BLaER1 treated with 17β-estradiol and CSF1 and Interleukin-3, amounts not matched to agents 10 nM and 100 nM (cell line): ENCODE measurements at regions not wholly inside any gene's neighbourhood (a gene's known extent, or its start where the extent isn't known, plus 50 kb on each side); places are given as distances from the start of the nearest gene placed in this dataset.
"Not testable (repeated sequence)": the region's sequence is repeated elsewhere in the genome, so short reads cannot be mapped to it uniquely, and the experiment has no call there.

ENCODE experiments used
- H3K27ac ChIP-seq, 11 experiments: shearing (Covaris generic); formaldehyde crosslinking; 2 replicates each; pipeline ENCODE4 v1.8.1; 2022
- H3K27me3 ChIP-seq, 11 experiments: shearing (Covaris generic); formaldehyde crosslinking; 2 replicates each; pipeline ENCODE4 v1.8.1; 2022
- H3K36me3 ChIP-seq, 11 experiments: shearing (Covaris generic); formaldehyde crosslinking; 2 replicates each; pipeline ENCODE4 v1.8.1; 2022
- H3K4me1 ChIP-seq, 10 experiments: shearing (Covaris generic); formaldehyde crosslinking; 2 replicates each; pipeline ENCODE4 v1.8.1; 2022
- H3K4me2 ChIP-seq, 11 experiments: shearing (Covaris generic); formaldehyde crosslinking; 2 replicates each; pipeline ENCODE4 v1.8.1; 2022
- H3K4me3 ChIP-seq, 10 experiments: shearing (Covaris generic); formaldehyde crosslinking; 2 replicates each; pipeline ENCODE4 v1.8.1; 2022
- H3K9ac ChIP-seq, 11 experiments: shearing (Covaris generic); formaldehyde crosslinking; 2 replicates each; pipeline ENCODE4 v1.8.1; 2022
- H3K9me3 ChIP-seq, 11 experiments: shearing (Covaris generic); formaldehyde crosslinking; replicated peaks in 1 of 11; 2 replicates each; pipeline ENCODE4 v1.8.1; 2022
- H4K20me1 ChIP-seq, 11 experiments: shearing (Covaris generic); formaldehyde crosslinking; 2 replicates each; pipeline ENCODE4 v1.8.1; 2022
- Cebpa-rat ChIP-seq, 11 experiments: shearing (Covaris generic); IDR thresholded peaks; 2 replicates each; pipeline ENCODE4 v1.8.1; 2022

DNA sequence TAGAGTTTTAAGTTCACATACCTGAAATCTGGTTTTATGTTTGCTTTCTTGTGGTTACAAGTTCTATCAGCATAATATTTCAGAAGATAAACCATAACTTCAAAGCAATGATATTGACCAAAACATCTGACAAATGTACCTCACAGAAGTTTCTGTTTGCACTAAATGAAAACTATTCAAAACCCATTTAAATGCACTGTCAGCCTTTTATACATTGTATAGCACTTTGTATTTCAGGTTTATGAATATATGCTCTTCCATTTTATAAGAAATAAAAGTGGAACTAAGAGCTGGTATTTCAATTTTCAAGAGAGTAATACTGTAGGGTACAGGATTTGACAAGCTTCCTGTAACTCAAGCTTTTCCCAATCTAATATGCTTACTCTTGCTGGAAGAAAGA is 388.6 kb upstream of the MBL2 start:
- H3K4me3 ChIP-seq: no peak overlapping the region
- no peak overlapping the region for H3K9ac ChIP-seq
- no peaks in the 10 kb centered on the region for H3K4me1 ChIP-seq
- 0 out of 22 replicates have a peak, but pooled peaks cover 0 to under 1% (median 0%) of the 10 kb centered on the region in 11 experiments for H3K9me3 ChIP-seq
- H3K4me2 ChIP-seq: no peak overlapping the region
- no peaks in the 10 kb centered on the region for H4K20me1 ChIP-seq
- H3K27me3 ChIP-seq: no peaks in the 10 kb centered on the region
- no peaks in the 10 kb centered on the region for H3K36me3 ChIP-seq
- TF ChIP-seq Cebpa-rat (IDR thresholded peaks at IDR 0.05): no peak
- H3K27ac ChIP-seq: no peak overlapping the region

DNA sequence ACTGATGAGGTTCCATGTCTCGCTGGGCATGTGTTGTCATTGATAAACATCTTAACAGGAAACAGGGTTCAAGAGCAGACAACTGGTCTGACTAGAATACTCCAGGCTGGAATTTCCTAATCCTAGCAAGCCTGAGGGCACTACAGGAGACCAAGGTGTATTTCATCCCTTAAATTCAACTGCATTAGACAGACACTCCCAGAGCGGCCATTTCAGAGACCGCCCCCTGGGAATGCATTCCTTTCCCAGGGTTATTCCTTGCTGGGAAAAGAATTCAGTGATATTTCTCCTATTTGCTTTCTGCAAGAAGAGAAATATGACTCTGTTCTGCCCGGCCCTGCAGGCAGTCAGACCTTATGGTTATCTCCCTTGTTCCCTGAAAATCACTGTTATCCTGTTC is 383.1 kb upstream of the MBL2 start:
- H3K9me3 ChIP-seq: peaks cover 0 to 17% (median 6%) of the 10 kb centered on the region in 11 experiments; a peak in 14 of 22 replicates
- H3K4me1 ChIP-seq, H4K20me1 ChIP-seq: not testable (repeated sequence)

DNA sequence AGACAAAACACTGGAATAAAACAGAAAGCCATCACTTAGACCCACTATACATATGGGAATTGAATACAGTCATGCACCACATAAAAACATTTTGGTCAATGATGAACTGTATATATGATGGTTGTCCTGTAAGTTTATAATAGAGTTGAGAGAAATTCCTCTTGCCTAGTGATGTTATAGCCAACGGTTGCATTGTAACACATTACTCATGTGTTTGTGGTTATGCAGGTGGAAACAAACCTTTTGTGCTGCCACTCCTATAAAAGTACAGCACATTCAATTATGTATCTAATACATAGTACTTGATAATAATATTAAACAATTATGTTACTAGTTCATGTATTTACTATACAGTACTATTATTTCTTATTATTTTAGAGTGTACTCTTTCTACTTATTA is 381.2 kb upstream of the MBL2 start:
- no peak for TF ChIP-seq Cebpa-rat (IDR thresholded peaks at IDR 0.05)
- H3K27ac ChIP-seq: no peak overlapping the region
- H3K4me1 ChIP-seq: no peaks in the 10 kb centered on the region
- no peaks in the 10 kb centered on the region for H3K27me3 ChIP-seq
- no peaks in the 10 kb centered on the region for H4K20me1 ChIP-seq
- H3K4me3 ChIP-seq: no peak overlapping the region
- H3K36me3 ChIP-seq: no peaks in the 10 kb centered on the region
- H3K4me2 ChIP-seq: no peak overlapping the region
- peaks cover 0 to 17% (median 6%) of the 10 kb centered on the region in 11 experiments; a peak in 14 of 22 replicates for H3K9me3 ChIP-seq
- no peak overlapping the region for H3K9ac ChIP-seq

More for the DNA sequence above, 383.1 kb upstream of the MBL2 start:
- not testable (repeated sequence) for H3K27me3 ChIP-seq, H3K4me3 ChIP-seq, H3K27ac ChIP-seq, H3K36me3 ChIP-seq, H3K4me2 ChIP-seq, H3K9ac ChIP-seq

DNA sequence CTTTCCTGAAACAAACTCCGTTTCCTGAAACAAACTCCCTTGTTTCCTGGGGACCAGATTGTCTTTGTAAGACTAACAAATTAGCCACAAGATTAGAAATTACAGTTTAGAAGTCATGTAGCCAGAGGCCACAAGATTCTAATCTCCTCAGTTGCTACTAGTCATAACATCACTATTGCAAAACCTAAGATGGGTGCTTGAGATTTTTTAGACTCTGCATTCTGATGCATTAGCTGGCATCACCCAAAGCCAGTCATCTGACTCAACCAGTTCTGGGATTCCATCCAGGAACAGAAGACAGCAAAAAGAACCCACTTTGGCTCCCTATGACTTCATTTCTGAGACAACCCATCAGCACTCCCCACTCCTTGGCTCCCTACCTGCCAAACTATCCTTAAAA is 367.9 kb upstream of the MBL2 start:
- Histone ChIP-seq H4K20me1 (no peaks in the 10 kb centered on the region), H3K4me3 (no peak overlapping the region), H3K27me3 (no peaks in the 10 kb centered on the region), H3K4me1 (peaks cover 0 to 6% (median 0%) of the 10 kb centered on the region in 10 experiments; a peak in 1 of 20 replicates), H3K4me2 (peak overlapping the region in 2 of 11 experiments; percentile 13 to 28; a peak in 1 of 22 replicates), H3K36me3 (no peaks in the 10 kb centered on the region), H3K9me3 (peaks cover 0 to 3% (median 0%) of the 10 kb centered on the region in 11 experiments; a peak in 2 of 22 replicates), H3K9ac (no peak overlapping the region), H3K27ac (no peak overlapping the region)
- TF ChIP-seq Cebpa-rat (IDR thresholded peaks at IDR 0.05): no peak

DNA sequence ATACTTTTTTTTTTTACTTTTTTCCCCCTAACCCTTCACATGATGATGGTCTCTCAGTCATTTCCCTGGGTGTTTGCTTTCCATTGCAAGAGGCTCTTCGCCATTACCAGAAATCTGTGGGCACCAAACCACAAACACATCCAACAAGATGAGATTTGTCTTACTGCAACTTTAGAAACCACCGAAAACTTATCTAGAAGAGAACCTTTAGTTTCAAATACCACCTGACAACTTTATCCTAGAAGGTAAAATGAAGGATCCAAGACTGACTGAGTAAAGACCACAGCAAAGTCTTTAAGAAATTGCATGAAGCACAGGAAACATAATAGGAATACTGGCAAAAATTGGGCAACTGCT is 363.3 kb upstream of the MBL2 start:
- H3K36me3 ChIP-seq: no peaks in the 10 kb centered on the region
- no peak overlapping the region for H3K4me3 ChIP-seq
- no peaks in the 10 kb centered on the region for H4K20me1 ChIP-seq
- H3K27ac ChIP-seq: no peak overlapping the region
- no peaks in the 10 kb centered on the region for H3K27me3 ChIP-seq
- TF ChIP-seq Cebpa-rat (IDR thresholded peaks at IDR 0.05): no peak
- H3K9ac ChIP-seq: no peak overlapping the region
- no peak overlapping the region for H3K4me2 ChIP-seq
- H3K4me1 ChIP-seq: peaks cover 0 to 6% (median 0%) of the 10 kb centered on the region in 10 experiments; a peak in 1 of 20 replicates
- no peaks in the 10 kb centered on the region for H3K9me3 ChIP-seq

DNA sequence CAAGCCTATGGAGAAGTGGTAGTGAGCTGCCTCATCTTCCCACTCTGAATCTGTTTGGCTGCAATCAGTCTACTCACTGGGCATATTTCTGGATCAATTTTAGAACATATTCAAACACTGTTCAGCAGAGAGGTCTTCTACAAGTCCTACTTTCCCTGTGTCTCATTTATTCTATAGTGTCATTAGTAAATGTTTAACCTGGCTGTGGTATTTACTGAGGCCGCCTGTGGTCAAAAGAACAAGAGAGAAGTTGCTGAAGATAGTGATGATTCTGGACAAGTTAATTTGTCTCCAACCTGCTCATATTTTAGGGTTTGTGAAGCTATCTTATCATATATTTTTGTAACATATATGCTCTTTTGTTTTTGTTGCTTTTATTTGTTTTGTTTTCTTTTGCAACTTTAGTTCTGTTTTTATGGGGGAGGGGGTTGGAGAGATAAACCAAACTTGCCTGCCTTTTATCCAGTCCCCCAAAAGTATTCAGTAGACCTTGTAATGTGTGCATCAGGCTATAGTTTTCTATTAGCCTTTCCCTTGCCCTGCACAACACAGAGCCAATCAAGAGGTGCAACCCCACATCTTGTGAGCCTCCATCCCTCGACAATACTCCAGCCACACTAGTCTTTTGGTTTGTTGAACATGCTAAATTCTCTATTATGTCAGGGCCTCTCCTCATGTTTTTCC is 362.8 kb upstream of the MBL2 start:
- H3K4me3 ChIP-seq: no peak overlapping the region
- H3K36me3 ChIP-seq: no peaks in the 10 kb centered on the region
- no peak overlapping the region for H3K27ac ChIP-seq
- no peak overlapping the region for H3K9ac ChIP-seq
- H3K4me1 ChIP-seq: peaks cover 0 to 2% (median 0%) of the 10 kb centered on the region in 10 experiments; a peak in 1 of 20 replicates
- H3K9me3 ChIP-seq: no peaks in the 10 kb centered on the region
- no peaks in the 10 kb centered on the region for H3K27me3 ChIP-seq
- no peak for TF ChIP-seq Cebpa-rat (IDR thresholded peaks at IDR 0.05)
- H4K20me1 ChIP-seq: no peaks in the 10 kb centered on the region
- H3K4me2 ChIP-seq: no peak overlapping the region

DNA sequence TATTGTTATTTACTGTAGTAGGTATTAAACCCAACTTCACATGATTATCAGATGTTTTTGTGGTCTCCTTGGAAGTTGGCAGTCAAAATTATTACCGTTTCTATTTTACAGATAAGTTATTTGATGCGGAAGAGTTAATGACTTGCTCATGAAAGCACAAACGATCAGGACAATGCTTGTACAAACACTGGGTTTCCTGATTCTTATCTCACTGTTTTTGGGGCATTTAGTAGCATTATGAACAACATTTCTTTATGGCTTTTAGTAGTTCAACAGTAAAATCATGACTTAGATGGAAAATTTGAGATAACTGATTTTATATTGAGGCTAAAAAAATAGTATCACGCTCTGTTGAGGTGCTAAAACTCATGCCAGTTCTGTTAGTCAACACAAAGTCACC is 361.5 kb upstream of the MBL2 start:
- Histone ChIP-seq H3K27ac (no peak overlapping the region), H4K20me1 (no peaks in the 10 kb centered on the region), H3K9ac (no peak overlapping the region), H3K4me3 (no peak overlapping the region), H3K9me3 (no peaks in the 10 kb centered on the region), H3K27me3 (no peaks in the 10 kb centered on the region), H3K36me3 (no peaks in the 10 kb centered on the region), H3K4me2 (no peak overlapping the region), H3K4me1 (no peaks in the 10 kb centered on the region)
- no peak for TF ChIP-seq Cebpa-rat (IDR thresholded peaks at IDR 0.05)

DNA sequence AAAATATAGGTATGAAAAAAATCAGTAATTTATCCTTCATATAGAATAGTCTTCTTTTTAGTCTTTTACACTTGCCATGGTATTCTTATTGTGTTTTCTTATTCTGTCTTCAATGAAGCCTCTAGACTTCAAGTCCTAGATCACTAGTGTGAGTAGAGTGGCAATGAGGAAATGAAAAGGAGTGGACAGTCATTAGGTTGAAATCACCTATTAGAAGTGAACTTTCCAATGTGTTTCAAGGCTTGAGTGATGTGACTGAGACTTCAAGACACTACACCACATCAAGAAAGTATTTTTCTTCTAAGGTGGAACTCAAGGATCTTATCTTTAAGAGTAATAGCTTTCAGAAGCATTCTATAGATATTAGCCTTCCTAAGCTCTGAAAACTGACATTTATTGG is 357.8 kb upstream of the MBL2 start:
- H3K4me1 ChIP-seq: no peaks in the 10 kb centered on the region
- no peaks in the 10 kb centered on the region for H3K9me3 ChIP-seq
- H3K4me2 ChIP-seq: no peak overlapping the region
- TF ChIP-seq Cebpa-rat (IDR thresholded peaks at IDR 0.05): no peak
- no peak overlapping the region for H3K4me3 ChIP-seq
- H3K36me3 ChIP-seq: no peaks in the 10 kb centered on the region
- no peaks in the 10 kb centered on the region for H3K27me3 ChIP-seq
- no peak overlapping the region for H3K27ac ChIP-seq
- no peaks in the 10 kb centered on the region for H4K20me1 ChIP-seq
- no peak overlapping the region for H3K9ac ChIP-seq

DNA sequence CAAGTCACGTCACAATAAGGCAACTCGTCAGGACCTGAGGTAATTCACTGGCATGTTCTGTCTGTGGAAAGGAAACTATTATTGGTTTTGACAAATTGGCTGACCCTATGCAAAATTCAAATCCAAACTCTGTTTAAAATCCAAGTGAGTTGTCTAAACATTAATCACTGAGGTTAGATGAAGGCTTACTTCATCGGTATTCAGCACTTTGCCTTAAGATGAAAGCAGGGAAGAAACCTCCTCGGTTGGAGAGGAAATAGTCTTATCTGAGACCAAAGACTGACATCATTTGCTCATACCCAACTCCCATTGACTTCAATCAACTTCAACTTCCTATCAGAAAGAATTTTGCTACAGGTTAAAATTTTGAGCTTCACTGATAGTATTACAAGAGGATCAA is 355.1 kb upstream of the MBL2 start:
- H3K4me3 ChIP-seq: no peak overlapping the region
- peaks cover 0 to 4% (median 0%) of the 10 kb centered on the region in 10 experiments; a peak in 3 of 20 replicates for H3K4me1 ChIP-seq
- H3K9me3 ChIP-seq: no peaks in the 10 kb centered on the region
- no peaks in the 10 kb centered on the region for H3K27me3 ChIP-seq
- no peak for TF ChIP-seq Cebpa-rat (IDR thresholded peaks at IDR 0.05)
- no peaks in the 10 kb centered on the region for H3K36me3 ChIP-seq
- H3K9ac ChIP-seq: no peak overlapping the region
- no peaks in the 10 kb centered on the region for H4K20me1 ChIP-seq
- H3K4me2 ChIP-seq: no peak overlapping the region
- no peak overlapping the region for H3K27ac ChIP-seq

DNA sequence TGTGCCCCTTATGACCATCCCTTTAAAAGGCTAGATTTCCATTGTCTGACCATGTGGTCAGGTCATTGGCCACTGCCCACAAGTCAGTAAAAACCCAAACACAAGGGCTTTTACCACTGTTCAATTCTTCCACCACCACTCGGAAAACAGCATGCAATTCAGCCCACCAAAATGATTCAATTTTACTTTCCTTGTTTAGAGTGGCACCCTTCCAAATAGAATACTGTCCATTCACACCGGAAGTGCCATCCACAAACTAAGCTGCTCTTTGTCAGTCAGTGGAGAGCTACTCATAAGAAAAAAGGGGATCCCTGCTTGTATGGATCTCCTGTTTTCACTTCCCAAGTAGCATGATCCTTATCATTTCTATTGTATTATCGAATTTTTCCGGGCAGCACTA is 350.7 kb upstream of the MBL2 start:
- Histone ChIP-seq H3K4me1 (peaks cover 0 to 13% (median 0%) of the 10 kb centered on the region in 10 experiments; a peak in 3 of 20 replicates), H3K9me3 (no peaks in the 10 kb centered on the region), H3K4me2 (no peak overlapping the region), H3K9ac (no peak overlapping the region), H3K27ac (no peak overlapping the region), H4K20me1 (no peaks in the 10 kb centered on the region), H3K27me3 (no peaks in the 10 kb centered on the region), H3K4me3 (no peak overlapping the region), H3K36me3 (no peaks in the 10 kb centered on the region)
- no peak for TF ChIP-seq Cebpa-rat (IDR thresholded peaks at IDR 0.05)
